Liver (tissue), 8 donors: ENCODE measurements at regions not wholly inside any gene's neighbourhood (a gene's known extent, or its start where the extent isn't known, plus 50 kb on each side); places are given as distances from the start of the nearest gene placed in this dataset.
A peak's percentile ranks its signal among the peaks of the same experiment; 100 is the strongest.

Experiments used
- DNase-seq: peaks from one replicate; pipeline ENCODE4 v3.0.0-alpha.2; 2017; ENCODE audit warnings: low spot score
- H3K27ac ChIP-seq, 2 donors: one replicate each; pipeline ENCODE4 v1.7.0; 2013; ENCODE audit warnings: inconsistent platforms in 2 of 2, low read length in 2 of 2, control low read depth in 1 of 2, low read depth in 1 of 2, mild to moderate bottlenecking in 1 of 2
- H3K27me3 ChIP-seq, 4 donors: one replicate each; pipeline versions ENCODE4 v1.6.1 to v1.7.0; 2013; ENCODE audit warnings: low read length in 3 of 4, inconsistent platforms in 1 of 4, mild to moderate bottlenecking in 1 of 4, moderate library complexity in 1 of 4; ENCODE audit not compliant: control insufficient read depth in 4 of 4, insufficient read depth in 4 of 4
- H3K36me3 ChIP-seq, 4 donors: one replicate each; pipeline versions ENCODE4 v1.6.1 to v1.7.0; 2013; ENCODE audit warnings: low read length in 3 of 4, mild to moderate bottlenecking in 3 of 4, low read depth in 1 of 4, moderate library complexity in 1 of 4; ENCODE audit not compliant: control insufficient read depth in 4 of 4, insufficient read depth in 3 of 4
- H3K4me1 ChIP-seq, 4 donors: one replicate each; pipeline versions ENCODE4 v1.6.1 to v1.7.0; 2013; ENCODE audit warnings: low read length in 3 of 4, mild to moderate bottlenecking in 3 of 4, moderate library complexity in 1 of 4; ENCODE audit not compliant: control insufficient read depth in 4 of 4, insufficient read depth in 4 of 4
- H3K4me3 ChIP-seq, 3 donors: one replicate each; pipeline versions ENCODE4 v1.6.1 to v1.7.0; 2013; ENCODE audit warnings: low read length in 3 of 3, control low read depth in 1 of 3, low read depth in 1 of 3, mild to moderate bottlenecking in 1 of 3
- H3K9ac ChIP-seq, 2 donors: one replicate each; pipeline ENCODE4 v1.7.0; 2013; ENCODE audit warnings: low read length in 2 of 2, mild to moderate bottlenecking in 2 of 2, moderate library complexity in 2 of 2, control low read depth in 1 of 2, low read depth in 1 of 2
- H3K9me3 ChIP-seq, 4 donors: one replicate each; pipeline versions ENCODE4 v1.6.1 to v1.7.0; 2013; ENCODE audit warnings: low read length in 3 of 4; ENCODE audit not compliant: control insufficient read depth in 4 of 4
- ATF3 ChIP-seq: IDR thresholded peaks from 2 replicates; pipeline ENCODE4 v1.6.1; 2016; ENCODE audit warnings: antibody characterized with exemption
- CTCF ChIP-seq: fragments of 150-350 bp; IDR thresholded peaks from 2 replicates; pipeline ENCODE4 v1.5.1; 2017; ENCODE audit warnings: improper control_type of control experiment, low read depth, low read length; ENCODE audit not compliant: missing input control
- EGR1 ChIP-seq, 2 donors: IDR thresholded peaks; 2 replicates each; pipeline ENCODE4 v1.6.1; 2016 to 2018; ENCODE audit warnings: antibody characterized with exemption in 2 of 2, low read depth in 2 of 2
- FOXA1 ChIP-seq: IDR thresholded peaks from 2 replicates; pipeline ENCODE4 v1.6.1; 2016; ENCODE audit warnings: antibody characterized with exemption
- FOXA2 ChIP-seq: IDR thresholded peaks from 2 replicates; pipeline ENCODE4 v1.6.1; 2016; ENCODE audit warnings: antibody characterized with exemption
- GABPA ChIP-seq, 2 donors: IDR thresholded peaks in 1 of 2; conservative IDR thresholded peaks in 1 of 2; 2 replicates each; pipeline ENCODE4 v1.6.1; 2016; ENCODE audit warnings: antibody characterized with exemption in 2 of 2, mild to moderate bottlenecking in 1 of 2, moderate library complexity in 1 of 2
- HNF4A ChIP-seq, 2 donors: conservative IDR thresholded peaks; 2 replicates each; pipeline ENCODE4 v1.6.1; 2016; ENCODE audit warnings: antibody characterized with exemption in 2 of 2, mild to moderate bottlenecking in 2 of 2
- JUND ChIP-seq, 2 donors: IDR thresholded peaks; 2 replicates each; pipeline ENCODE4 v1.6.1; 2016; ENCODE audit warnings: antibody characterized with exemption in 2 of 2
- REST ChIP-seq: IDR thresholded peaks from 2 replicates; pipeline ENCODE4 v1.6.1; 2016; ENCODE audit warnings: antibody characterized with exemption, mild to moderate bottlenecking
- RXRA ChIP-seq, 2 donors: IDR thresholded peaks; 2 replicates each; pipeline ENCODE4 v1.6.1; 2017 to 2018; ENCODE audit warnings: antibody characterized with exemption in 2 of 2, mild to moderate bottlenecking in 1 of 2
- SP1 ChIP-seq: IDR thresholded peaks from 2 replicates; pipeline ENCODE4 v1.6.1; 2018; ENCODE audit warnings: antibody characterized with exemption, mild to moderate bottlenecking
- TAF1 ChIP-seq: conservative IDR thresholded peaks from 2 replicates; pipeline ENCODE4 v1.6.1; 2016; ENCODE audit warnings: antibody characterized with exemption, mild to moderate bottlenecking
- YY1 ChIP-seq: IDR thresholded peaks from 2 replicates; pipeline ENCODE4 v1.6.1; 2016; ENCODE audit warnings: antibody characterized with exemption, mild to moderate bottlenecking
- ZBTB33 ChIP-seq: IDR thresholded peaks from 2 replicates; pipeline ENCODE4 v1.6.1; 2016; ENCODE audit warnings: antibody characterized with exemption
- WGBS: extraction: QIAGEN DNeasy Blood & Tissue Kit; methylation state at CpG from one replicate; pipeline ENCODE4 v1.1.7; 2013; 5-methylcytosine and 5-hydroxymethylcytosine counted together
- donor health status: healthy.
- donor health status: healthy.
- donor health status: healthy.
- donor health status: healthy.
- donor health status: healthy.

- TF ChIP-seq FOXA1 = no peak
- no peak for TF ChIP-seq HNF4A (conservative IDR thresholded peaks at IDR 0.05)
- no peak for TF ChIP-seq ATF3
- TF ChIP-seq TAF1 = no peak
- no peak for TF ChIP-seq EGR1 (IDR thresholded peaks at IDR 0.05; ENCODE audit: low read depth in 2 of 2)
- no peak for TF ChIP-seq RXRA (IDR thresholded peaks at IDR 0.05)
- no peak for TF ChIP-seq GABPA (IDR thresholded peaks at IDR 0.05 in 1 of 2, conservative IDR thresholded peaks at IDR 0.05 in 1 of 2)
- no peak for TF ChIP-seq SP1
- no peak for TF ChIP-seq YY1
- no peak for TF ChIP-seq FOXA2
- no peak for TF ChIP-seq JUND (IDR thresholded peaks at IDR 0.05)
- no peak for TF ChIP-seq CTCF
- TF ChIP-seq ZBTB33 = no peak
- no peak for DNase-seq
- no peaks in the 10 kb centered on the region for H3K4me1 ChIP-seq
- no peaks in the 10 kb centered on the region for H3K36me3 ChIP-seq
- H3K9me3 ChIP-seq = peaks cover 0 to 6% (median 0%) of the 10 kb centered on the region in 4 donors
- H3K27me3 ChIP-seq = peaks cover 0 to 3% (median 0%) of the 10 kb centered on the region in 4 donors
- no peak overlapping the region for H3K9ac ChIP-seq
- WGBS = 73% methylated on average over 4 of the region's 4 CpGs
- no peak overlapping the region for H3K27ac ChIP-seq
- no peak overlapping the region for H3K4me3 ChIP-seq
Observed at GRCh38 chr18:77359561-77360314, 110.1 kb downstream of the GALR1 start.

- DNase-seq = no peak
Observed at GRCh38 chr18:77360315-77361190, 110.9 kb downstream of the GALR1 start.

More at GRCh38 chr18:77360315-77361190, 110.9 kb downstream of the GALR1 start:
- Histone ChIP-seq H3K4me1 (no peaks in the 10 kb centered on the region), H3K4me3 (no peak overlapping the region), H3K27me3 (peaks cover 0 to 3% (median 0%) of the 10 kb centered on the region in 4 donors), H3K27ac (no peak overlapping the region), H3K9me3 (peaks cover 0 to 6% (median 0%) of the 10 kb centered on the region in 4 donors), H3K9ac (no peak overlapping the region), H3K36me3 (no peaks in the 10 kb centered on the region)
- 49% methylated on average over 3 of the region's 3 CpGs for WGBS
- TF ChIP-seq ZBTB33 (no peak), CTCF (no peak), REST (peak; percentile 87)
